K562 (cell line): ENCODE measurements at regions not wholly inside any gene's neighbourhood (a gene's known extent, or its start where the extent isn't known, plus 50 kb on each side); places are given as distances from the start of the nearest gene placed in this dataset.

Experiments
- ATF7 ChIP-seq: fragments of 450-650 bp; IDR thresholded peaks from 2 replicates; pipeline ENCODE4 v1.7.1; 2014; ENCODE audit warnings: mild to moderate bottlenecking, moderate library complexity
- CTCFL ChIP-seq: IDR thresholded peaks from 2 replicates; pipeline ENCODE4 v1.6.1; 2011; ENCODE audit warnings: borderline replicate concordance, low read depth, mild to moderate bottlenecking, moderate library complexity, low read length; ENCODE audit not compliant: insufficient read depth, poor library complexity, severe bottlenecking
- ETS1 ChIP-seq: conservative IDR thresholded peaks from 2 replicates; pipeline ENCODE4 v1.6.1; 2011; ENCODE audit warnings: low read depth, mild to moderate bottlenecking, low read length; ENCODE audit not compliant: control insufficient read depth
- KHSRP ChIP-seq: fragments of 450-650 bp; IDR thresholded peaks from 2 replicates; pipeline ENCODE4 v1.6.1; 2017
- MCM7 ChIP-seq, 2 experiments: fragments of 450-650 bp; IDR thresholded peaks; 2 replicates each; pipeline ENCODE4 v1.6.1; 2016 to 2018
- MXI1 ChIP-seq: IDR thresholded peaks from 2 replicates; pipeline ENCODE4 v1.6.1; 2011; ENCODE audit warnings: low read depth, mild to moderate bottlenecking, improper control_type of control experiment, low read length
- SAFB ChIP-seq: fragments of 200-400 bp; formaldehyde crosslinking; IDR thresholded peaks from 2 replicates; pipeline ENCODE4 v1.6.1; 2017; ENCODE audit warnings: low read depth, low read length, borderline replicate concordance
- SPI1 ChIP-seq: IDR thresholded peaks from 2 replicates; pipeline ENCODE4 v1.6.1; 2011; ENCODE audit warnings: low read depth, low read length, control low read depth, borderline replicate concordance
- TGIF2 ChIP-seq: sonication (generic); formaldehyde crosslinking; IDR thresholded peaks from 2 replicates; pipeline ENCODE4 v1.8.1; 2022; ENCODE audit warnings: mild to moderate bottlenecking, missing genetic modification reagents, moderate library complexity
- ZBTB34 ChIP-seq: fragments of 250-450 bp; sonication (Bioruptor Pico); IDR thresholded peaks from 2 replicates; pipeline ENCODE4 v1.8.0; 2021; ENCODE audit warnings: mild to moderate bottlenecking, moderate library complexity
- ZNF444 ChIP-seq: fragments of 250-450 bp; sonication (Bioruptor Pico); IDR thresholded peaks from 2 replicates; pipeline ENCODE4 v1.4.0; 2020; ENCODE audit warnings: mild to moderate bottlenecking, moderate library complexity
- ZNF57 ChIP-seq: fragments of 450-650 bp; formaldehyde crosslinking; IDR thresholded peaks from 2 replicates; pipeline ENCODE4 v1.4.0; 2020; ENCODE audit warnings: mild to moderate bottlenecking, moderate library complexity
- ZNF609 ChIP-seq: sonication (generic); formaldehyde crosslinking; IDR thresholded peaks from 2 replicates; pipeline ENCODE4 v1.8.1; 2023; ENCODE audit warnings: missing genetic modification reagents, mild to moderate bottlenecking, borderline replicate concordance
- ZSCAN32 ChIP-seq: fragments of 450-650 bp; formaldehyde crosslinking; IDR thresholded peaks from 2 replicates; pipeline ENCODE4 v1.4.0; 2020; ENCODE audit warnings: mild to moderate bottlenecking, moderate library complexity

GRCh38 chr7:106569500-106569929 lies 91.4 kb downstream of the CCDC71L start (continued):
- 0 out of 2 replicates have a peak, but pooled peaks have one; percentile 71 for TF ChIP-seq ZNF57
- TF ChIP-seq MCM7 (IDR thresholded peaks at IDR 0.05): no peak
- no peak for TF ChIP-seq ATF7
- no peak for TF ChIP-seq SPI1
- TF ChIP-seq ZNF444: peak; percentile 77; the same call in 1 of the 2 replicates
- TF ChIP-seq ZSCAN32 (CRISPR knock-in tag): 0 out of 2 replicates have a peak, but pooled peaks have one; percentile 59
- no peak for TF ChIP-seq SAFB
- no peak for TF ChIP-seq ETS1
- peak; percentile 82 for TF ChIP-seq ZBTB34
- TF ChIP-seq KHSRP: no peak
- TF ChIP-seq MXI1: no peak
- TF ChIP-seq ZNF609 (CRISPR knock-in tag): no peak
- no peak for TF ChIP-seq CTCFL
- TF ChIP-seq TGIF2 (CRISPR knock-in tag): no peak
